DMS114 treated with DMSO at 0.1 percent for 48 hours (cell line): ENCODE measurements at regions not wholly inside any gene's neighbourhood (a gene's known extent, or its start where the extent isn't known, plus 50 kb on each side); places are given as distances from the start of the nearest gene placed in this dataset.

Experiments used
- DNase-seq: peaks from one replicate; lab custom pipeline; 2025; ENCODE audit not compliant: unreplicated experiment; lab: John Stamatoyannopoulos, UW

- DNase-seq = no peak
Observed at GRCh38 chr5:125125031-125125823, 378.8 kb upstream of the ZNF608 start.

DNA sequence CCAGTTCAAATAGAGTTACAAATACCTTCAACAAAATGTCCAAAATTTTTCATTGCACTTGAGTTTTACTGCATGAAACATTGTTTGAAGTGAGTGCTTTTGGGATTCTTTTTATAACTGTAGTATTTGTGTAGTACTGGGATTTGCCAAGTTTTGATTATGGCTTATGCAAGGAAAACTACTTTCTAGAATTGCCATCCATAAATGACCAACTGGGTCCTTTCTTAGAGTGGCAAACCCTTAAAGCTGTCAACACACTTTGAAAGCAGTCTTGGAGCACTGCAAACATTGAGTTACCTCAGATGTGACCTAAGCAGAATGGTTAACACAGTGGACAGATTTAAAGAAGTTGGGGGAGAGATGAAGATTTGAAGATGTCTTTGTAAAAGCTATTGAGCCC lies 379.6 kb upstream of the ZNF608 start:
- no peak for DNase-seq

- DNase-seq = no peak
Observed at GRCh38 chr5:125129151-125129806, 382.8 kb upstream of the ZNF608 start.

- DNase-seq = no peak
Observed at GRCh38 chr5:125130591-125130990, 384.2 kb upstream of the ZNF608 start.

DNA sequence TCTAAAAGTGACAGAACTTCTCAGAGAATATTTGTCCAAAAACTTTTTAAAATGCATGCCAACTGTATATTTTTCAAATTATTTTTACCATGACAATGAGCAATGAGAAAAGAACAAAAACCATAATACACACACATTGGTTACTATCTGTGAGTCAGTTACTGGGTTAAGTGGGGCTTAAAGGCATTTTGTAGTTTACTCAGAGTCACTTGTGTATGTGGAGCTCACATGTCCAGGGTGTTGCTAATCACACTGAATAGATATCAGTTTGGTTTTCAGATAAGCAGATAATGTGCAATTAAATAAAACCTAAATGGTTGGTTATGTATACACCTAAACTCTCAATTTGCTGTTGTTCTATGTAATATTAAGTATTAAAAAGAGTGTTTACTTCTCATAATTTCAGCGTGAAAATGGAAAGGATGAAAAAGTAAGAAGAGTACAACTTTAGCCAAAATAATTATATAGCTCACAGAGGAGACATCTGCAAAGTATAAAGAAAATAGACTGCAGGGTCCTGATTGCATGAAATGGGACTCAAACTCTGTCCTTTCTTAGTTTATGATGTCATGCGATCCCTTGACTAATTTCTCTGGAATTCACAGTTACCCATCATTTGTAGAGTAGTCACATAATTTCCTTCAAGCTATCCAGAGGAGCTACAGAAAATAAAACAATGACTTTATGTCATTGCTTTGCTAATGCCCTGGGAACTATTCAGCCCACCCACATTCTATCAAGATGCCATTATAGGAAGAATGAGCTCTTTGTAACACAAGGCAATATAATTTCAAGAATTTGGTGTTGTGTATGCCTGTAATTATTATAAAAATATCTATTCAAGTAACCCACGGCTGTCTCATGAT lies 388.0 kb upstream of the ZNF608 start:
- DNase-seq = no peak

GRCh38 chr5:125137535-125137934 lies 391.1 kb upstream of the ZNF608 start:
- DNase-seq = no peak

- DNase-seq = no peak
Observed at GRCh38 chr5:125138266-125138665, 391.8 kb upstream of the ZNF608 start.

DNA sequence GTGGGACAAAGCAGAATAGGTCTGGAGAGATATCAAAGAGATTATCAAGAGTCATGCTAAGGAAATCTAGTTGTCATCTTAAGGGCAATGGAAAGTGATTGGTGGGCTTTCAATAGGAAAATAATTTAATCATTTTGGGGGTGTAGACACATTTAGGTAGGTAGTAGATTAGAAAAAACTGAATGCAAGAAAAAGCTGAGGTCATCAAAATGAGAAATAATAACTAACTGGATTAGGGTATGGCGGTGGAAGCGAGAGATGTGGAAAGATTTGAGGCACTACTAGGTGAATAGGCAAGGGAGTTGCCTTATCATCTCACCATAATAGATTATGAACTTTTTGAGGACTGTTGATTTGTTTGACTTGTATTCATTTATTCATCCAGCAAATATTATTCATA lies 393.2 kb upstream of the ZNF608 start:
- no peak for DNase-seq

GRCh38 chr5:125140220-125140619 lies 393.8 kb upstream of the ZNF608 start:
- no peak for DNase-seq

- DNase-seq = no peak
Observed at GRCh38 chr5:125140855-125141254, 394.4 kb upstream of the ZNF608 start.

GRCh38 chr5:125142458-125142857 lies 396.0 kb upstream of the ZNF608 start:
- no peak for DNase-seq

DNA sequence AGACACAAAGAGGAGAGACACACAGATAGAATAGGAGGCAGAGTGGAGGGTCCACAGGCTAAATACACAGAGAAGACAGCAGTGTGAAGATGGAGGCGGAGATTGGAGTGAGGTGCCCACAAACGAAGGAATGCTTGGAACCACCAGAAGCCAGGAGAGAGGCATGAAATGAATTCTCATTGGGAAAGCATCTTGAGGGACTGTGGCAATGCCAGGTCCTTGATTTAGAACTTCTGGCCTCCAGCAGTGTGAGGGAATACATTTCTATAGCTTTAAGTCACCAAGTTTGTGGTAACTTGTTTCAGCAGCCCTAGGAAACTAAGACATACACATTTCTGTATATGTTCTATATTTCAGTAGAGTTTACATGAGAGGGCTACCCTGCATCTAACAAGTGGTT lies 396.6 kb upstream of the ZNF608 start:
- no peak for DNase-seq

- DNase-seq = no peak
Observed at GRCh38 chr5:125148076-125148475, 401.6 kb upstream of the ZNF608 start.

DNA sequence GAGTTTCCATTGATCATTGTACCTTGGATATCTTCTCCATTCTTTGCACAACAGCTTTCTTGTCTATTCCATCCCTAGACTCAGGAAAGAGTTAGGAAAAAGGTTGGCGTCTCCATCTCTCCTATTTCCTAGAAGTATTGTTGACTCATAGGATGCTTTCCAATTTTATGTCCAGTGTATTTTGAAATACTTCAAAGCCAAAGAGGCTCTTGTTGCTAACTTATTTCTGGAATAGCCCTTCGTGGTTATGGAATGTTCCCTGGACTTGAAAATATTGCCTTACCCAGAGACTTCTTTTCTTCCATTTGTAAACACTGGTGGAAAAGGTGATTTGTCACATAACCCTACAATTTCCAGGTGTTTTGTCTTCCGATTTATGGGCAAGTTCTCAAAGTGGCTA lies 402.3 kb upstream of the ZNF608 start:
- DNase-seq = no peak

DNA sequence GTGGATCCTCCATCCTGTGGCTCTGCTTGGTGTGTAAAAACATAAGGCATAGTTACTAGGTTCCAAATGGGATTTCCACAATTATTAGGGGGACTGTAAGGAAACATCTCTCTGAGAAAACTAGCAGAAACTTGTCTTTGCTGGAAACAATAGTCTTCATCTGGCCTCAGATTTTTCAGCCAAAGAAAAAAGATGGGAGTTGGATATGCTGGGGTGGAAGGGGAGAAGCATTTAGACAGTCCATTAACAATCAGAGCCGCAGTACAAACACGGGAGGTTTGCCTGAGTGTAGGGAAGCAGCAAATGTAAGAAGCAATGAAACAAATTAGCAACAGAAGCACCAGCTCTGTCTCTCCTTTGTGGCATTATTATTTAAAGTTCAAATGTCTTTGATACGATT lies 402.7 kb upstream of the ZNF608 start:
- DNase-seq = no peak

DNA sequence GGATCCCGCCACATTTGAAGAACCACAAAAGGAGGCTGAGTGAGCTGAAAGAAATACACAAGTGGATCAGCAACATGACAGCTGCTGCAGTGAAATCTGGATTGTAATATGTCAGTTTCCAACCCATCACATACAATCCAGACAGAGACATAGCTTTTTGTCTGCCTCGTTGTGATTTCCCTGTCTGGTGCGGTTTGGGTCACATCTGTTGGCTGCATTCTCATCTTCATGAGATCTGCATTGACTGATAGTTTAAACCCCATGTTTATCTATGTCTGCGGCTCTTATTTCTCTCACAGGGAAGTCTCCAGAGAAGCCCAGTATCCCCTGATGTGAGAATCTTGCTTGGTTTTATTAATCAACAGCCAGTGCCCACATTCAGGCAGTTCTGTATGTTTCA lies 403.1 kb upstream of the ZNF608 start:
- DNase-seq = no peak

DNA sequence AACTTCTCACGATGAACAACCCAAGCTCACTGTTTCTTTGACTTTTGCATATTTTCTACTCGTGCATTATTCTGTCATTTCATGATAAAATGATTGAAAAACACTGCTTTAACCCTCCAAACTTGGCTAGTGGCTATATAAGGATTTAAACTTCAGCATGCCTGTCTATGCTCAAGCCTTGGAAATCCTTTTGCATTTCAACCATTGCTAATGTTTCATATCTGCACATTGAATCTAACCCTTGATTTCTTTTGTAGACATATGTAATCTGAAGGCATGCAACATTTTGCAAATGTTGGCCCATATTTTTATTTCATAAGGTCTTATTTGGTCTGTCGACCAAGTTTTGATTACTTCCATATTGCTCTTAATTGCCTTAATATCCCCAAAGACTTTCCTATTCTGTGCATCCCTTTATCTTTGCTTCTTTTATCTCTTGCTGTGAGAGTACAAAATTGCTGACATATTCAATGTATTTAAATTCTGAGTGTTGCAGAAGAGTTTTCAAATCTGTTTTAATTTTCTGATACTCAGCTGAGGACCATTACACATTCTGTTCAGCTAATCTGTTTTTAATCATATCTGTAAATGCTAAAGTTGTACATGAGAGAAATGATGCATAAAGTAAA lies 403.7 kb upstream of the ZNF608 start:
- no peak for DNase-seq

DNA sequence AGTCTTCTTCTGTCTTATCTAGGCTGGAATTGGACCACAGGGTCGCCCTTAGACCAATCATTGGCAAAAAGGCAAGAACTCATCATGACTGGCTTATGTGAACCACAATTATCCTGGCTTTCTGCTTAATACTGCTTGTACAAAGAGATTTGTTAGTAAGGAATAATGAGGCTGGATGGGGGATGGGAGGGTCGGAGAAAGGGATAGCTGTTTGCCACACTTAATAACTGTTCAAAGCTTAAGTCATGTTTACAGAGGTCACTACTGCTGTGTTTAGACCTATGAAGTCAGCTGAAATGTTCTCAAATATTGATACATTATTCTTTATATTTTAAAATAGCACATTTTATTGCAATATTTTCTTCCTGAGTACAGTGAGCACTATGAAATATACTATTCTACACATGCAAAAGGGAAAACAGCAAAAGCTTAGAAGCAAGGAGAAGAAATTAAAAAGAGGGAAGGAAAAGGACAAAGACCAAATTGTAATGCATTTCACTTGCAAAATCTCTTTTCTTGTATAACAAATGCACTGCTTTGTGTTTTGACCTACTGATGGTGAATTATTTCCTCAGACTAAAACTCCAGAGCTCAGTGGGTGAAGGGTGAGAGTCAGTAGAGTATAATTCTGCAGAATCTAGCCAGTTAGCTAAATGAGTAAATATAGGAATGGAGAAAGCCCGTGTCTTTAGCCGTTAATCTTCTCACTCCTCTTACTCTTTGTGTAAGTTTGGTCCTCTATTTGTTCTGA lies 404.9 kb upstream of the ZNF608 start:
- DNase-seq = no peak

DNA sequence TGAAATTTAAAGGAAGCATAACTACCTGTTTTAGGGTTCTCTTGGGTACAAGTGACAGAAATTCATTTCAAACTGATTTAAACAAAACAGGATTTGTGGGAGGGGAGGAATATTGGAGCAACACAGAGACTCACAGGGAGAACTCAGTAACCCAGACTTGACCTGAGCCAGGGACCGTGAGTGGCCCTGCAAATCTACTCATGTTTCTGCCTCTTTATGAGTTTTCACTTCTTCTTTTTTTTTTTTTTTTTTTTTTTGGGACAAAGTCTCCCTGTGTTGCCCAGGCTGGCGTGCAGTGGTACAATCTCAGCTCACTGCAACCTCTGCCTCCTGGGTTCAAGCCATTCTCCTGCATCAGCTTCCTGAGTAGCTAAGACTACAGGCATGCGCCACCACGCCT lies 405.6 kb upstream of the ZNF608 start:
- no peak for DNase-seq

GRCh38 chr5:125152461-125153189 lies 406.2 kb upstream of the ZNF608 start:
- no peak for DNase-seq
